ENCODE measurements at regions not wholly inside any gene's neighbourhood (a gene's known extent, or its start where the extent isn't known, plus 50 kb on each side); places are given as distances from the start of the nearest gene placed in this dataset.

GRCh38 chr5:53820119-53820801 is 259.8 kb downstream of the NDUFS4 start (continued):
- TF ChIP-seq CHD7 (IDR thresholded peaks at IDR 0.05; ENCODE audit: insufficient replicate concordance, low read length) (no peak), NRF1 (IDR thresholded peaks at IDR 0.05; ENCODE audit: low read depth, low read length) (no peak), GTF2F1 (IDR thresholded peaks at IDR 0.05; ENCODE audit: borderline replicate concordance, low read depth, low read length) (no peak), CEBPB (IDR thresholded peaks at IDR 0.05; ENCODE audit: low read depth, low read length) (no peak), POU5F1 (IDR thresholded peaks at IDR 0.05; ENCODE audit: low read depth, low read length) (no peak), TCF12 (IDR thresholded peaks at IDR 0.05; ENCODE audit: low read depth, low read length) (no peak), ATF2 (IDR thresholded peaks at IDR 0.05; ENCODE audit: low read length) (no peak), POLR2A (IDR thresholded peaks at IDR 0.05; ENCODE audit: control extremely low read depth in 1 of 2, low read depth in 2 of 2, low read length in 2 of 2) (no peak), EZH2 (IDR thresholded peaks at IDR 0.05; ENCODE audit: low read depth, low read length, severe bottlenecking) (no peak), YY1 (IDR thresholded peaks at IDR 0.05; ENCODE audit: low read depth, low read length) (no peak)
